HCT116 (cell line): ENCODE measurements at regions not wholly inside any gene's neighbourhood (a gene's known extent, or its start where the extent isn't known, plus 50 kb on each side); places are given as distances from the start of the nearest gene placed in this dataset.

Experiments
- ATAC-seq: fragments of 200-7000 bp; cut with Tn5 transposase; 2 replicates; pipeline ENCODE4 v1.9.1; 2020; ENCODE audit warnings: mild to moderate bottlenecking, moderate library complexity
- BruUV-seq: library from RNA; stranded (reverse); fragments of 400-500 nt; replicated peaks from 2 replicates; lab custom pipeline; 2021; lab: Mats Ljungman, UMichigan
- CTCF ChIA-PET: fragments of 300-600 bp; sonication (Branson Sonifier 250); formaldehyde crosslinking; loops from one replicate; lab custom pipeline; 2021; ENCODE audit warnings: antibody characterized with exemption; lab: Charles Lee
- POLR2A ChIA-PET: fragments of 300-600, 350-600 bp; sonication (Branson Sonifier 250); formaldehyde crosslinking; loops from one replicate; lab custom pipeline; 2021; ENCODE audit warnings: antibody characterized with exemption; lab: Charles Lee
- RAD21 ChIA-PET, 2 experiments: fragments of 300-600 bp; sonication (Branson Sonifier 250); formaldehyde crosslinking; loops; one replicate each; lab custom pipeline; 2023; ENCODE audit warnings: low total read pairs in 2 of 2; ENCODE audit not compliant: uncharacterized antibody in 2 of 2, unreplicated experiment in 2 of 2, low non-redundant PET in 1 of 2; lab: Charles Lee
- DNase-seq: peaks from one replicate; pipeline ENCODE4 v3.0.0-alpha.2; 2010; ENCODE audit warnings: low read depth, low spot score
- H2AFZ ChIP-seq: fragments of 200-600 bp; shearing (Covaris generic), sonication (generic); 2 replicates; pipeline ENCODE4 v1.6.1; 2017; ENCODE audit warnings: low read depth, mixed run types, mixed read lengths, antibody characterized with exemption, low read length; ENCODE audit not compliant: poor library complexity, severe bottlenecking
- H3K27ac ChIP-seq: 2 replicates; pipeline ENCODE4 v1.5.1; 2012; ENCODE audit warnings: low read depth, low read length
- H3K27me3 ChIP-seq: fragments of 200-600 bp; sonication (generic); 2 replicates; pipeline ENCODE4 v1.6.1; 2016; ENCODE audit warnings: mixed run types, low read length, mixed read lengths; ENCODE audit not compliant: insufficient read depth
- H3K36me3 ChIP-seq, 2 experiments: fragments of 200-500 bp in 1 of 2; fragments of 200-600 bp in 1 of 2; sonication (Bioruptor generic) in 1 of 2; sonication (generic) in 1 of 2; 2 replicates each; pipeline versions ENCODE4 v1.5.1 to v1.6.1; 2014 to 2016; ENCODE audit warnings: low read length in 2 of 2, inconsistent platforms in 1 of 2, mixed read lengths in 1 of 2, mixed run types in 1 of 2; ENCODE audit not compliant: insufficient read depth in 2 of 2, control insufficient read depth in 1 of 2
- H3K4me1 ChIP-seq, 2 experiments: fragments of 200-600 bp in 1 of 2; sonication (generic) in 1 of 2; 2 replicates each; pipeline versions ENCODE4 v1.5.1 to v1.6.1; 2012 to 2017; ENCODE audit warnings: low read length in 2 of 2, inconsistent platforms in 1 of 2, mild to moderate bottlenecking in 1 of 2, mixed read lengths in 1 of 2, mixed run types in 1 of 2, moderate library complexity in 1 of 2; ENCODE audit not compliant: insufficient read depth in 2 of 2, control insufficient read depth in 1 of 2
- H3K4me2 ChIP-seq: fragments of 200-600 bp; sonication (generic); 2 replicates; pipeline ENCODE4 v1.6.1; 2017; ENCODE audit warnings: mixed run types, low read length, mixed read lengths
- H3K4me3 ChIP-seq, 2 experiments: fragments of 200-600 bp in 1 of 2; sonication (generic) in 1 of 2; replicated peaks in 1 of 2; 2 replicates each; pipeline ENCODE4 v1.5.1; 2011 to 2016; ENCODE audit warnings: low read length in 2 of 2, control low read depth in 1 of 2, low read depth in 1 of 2, mild to moderate bottlenecking in 1 of 2, mixed read lengths in 1 of 2, mixed run types in 1 of 2
- H3K79me2 ChIP-seq: fragments of 200-600 bp; sonication (generic); 2 replicates; pipeline ENCODE4 v1.6.1; 2017; ENCODE audit warnings: mild to moderate bottlenecking, mixed run types, low read length, moderate library complexity, mixed read lengths; ENCODE audit not compliant: insufficient read depth
- H3K9ac ChIP-seq: fragments of 200-600 bp; sonication (generic); 2 replicates; pipeline ENCODE4 v1.6.1; 2016; ENCODE audit warnings: low read length, mixed read lengths
- H3K9me2 ChIP-seq: fragments of 200-600 bp; sonication (generic), shearing (Covaris generic); 2 replicates; pipeline ENCODE4 v1.6.1; 2017; ENCODE audit warnings: mixed run types, mild to moderate bottlenecking, moderate library complexity; ENCODE audit not compliant: insufficient read depth
- H3K9me3 ChIP-seq, 2 experiments: fragments of 200-500 bp in 1 of 2; fragments of 200-600 bp in 1 of 2; sonication (Bioruptor generic) in 1 of 2; sonication (generic) in 1 of 2; 2 replicates each; pipeline ENCODE4 v1.6.1; 2014 to 2017; ENCODE audit warnings: low read length in 2 of 2, mixed read lengths in 2 of 2, inconsistent platforms in 1 of 2, low read depth in 1 of 2, mild to moderate bottlenecking in 1 of 2, mixed run types in 1 of 2, moderate library complexity in 1 of 2; ENCODE audit not compliant: control insufficient read depth in 1 of 2, insufficient read depth in 1 of 2
- H4K20me1 ChIP-seq: fragments of 200-600 bp; sonication (generic), shearing (Covaris generic); 2 replicates; pipeline ENCODE4 v1.6.1; 2017; ENCODE audit warnings: mixed run types, mild to moderate bottlenecking, moderate library complexity; ENCODE audit not compliant: insufficient read depth
- CEBPB ChIP-seq: IDR thresholded peaks from 2 replicates; pipeline ENCODE4 v1.6.1; 2012; ENCODE audit warnings: low read depth
- EGR1 ChIP-seq: IDR thresholded peaks from 2 replicates; pipeline ENCODE4 v1.6.1; 2012; ENCODE audit warnings: low read depth
- ELF1 ChIP-seq: IDR thresholded peaks from 2 replicates; pipeline ENCODE4 v1.6.1; 2012; ENCODE audit warnings: low read depth, borderline replicate concordance
- EZH2 ChIP-seq: fragments of 200-600 bp; sonication (generic); IDR thresholded peaks from 2 replicates; pipeline ENCODE4 v1.6.1; 2017; ENCODE audit warnings: antibody characterized with exemption, mixed run types
- FOSL1 ChIP-seq: IDR thresholded peaks from 2 replicates; pipeline ENCODE4 v1.6.1; 2012; ENCODE audit warnings: low read depth
- POLR2A ChIP-seq: IDR thresholded peaks from 2 replicates; pipeline ENCODE4 v1.7.0; 2011; ENCODE audit warnings: borderline replicate concordance; ENCODE audit not compliant: insufficient read depth, insufficient read length; ENCODE audit errors: extremely low read depth
- POLR2AphosphoS5 ChIP-seq: IDR thresholded peaks from 2 replicates; pipeline ENCODE4 v1.6.1; 2011; ENCODE audit warnings: mild to moderate bottlenecking, low read depth, low read length, moderate library complexity
- YY1 ChIP-seq: IDR thresholded peaks from 2 replicates; pipeline ENCODE4 v1.6.1; 2011; ENCODE audit warnings: low read length, low read depth, moderate library complexity, mild to moderate bottlenecking; ENCODE audit not compliant: insufficient replicate concordance; ENCODE audit errors: extremely low read depth
- ZFX ChIP-seq: fragments of 450-650 bp; IDR thresholded peaks from 2 replicates; pipeline ENCODE4 v1.6.1; 2017
- ZNF274 ChIP-seq: fragments of 200-500 bp; sonication (Bioruptor generic); IDR thresholded peaks from 2 replicates; pipeline ENCODE4 v1.6.1; 2014; ENCODE audit warnings: mild to moderate bottlenecking, low read depth, low read length, inconsistent platforms
- intact Hi-C: fragments of 100-400 bp; cut with micrococcal nuclease; formaldehyde crosslinking; loops from 2 replicates; pipeline ENCODE4 v1.10.0; 2022
- TF ChIP-seq, protein P1 (sequence below): IDR thresholded peaks from 2 replicates; pipeline ENCODE4 v1.6.1; 2011; ENCODE audit warnings: mild to moderate bottlenecking, low read length, moderate library complexity; ENCODE audit not compliant: insufficient replicate concordance; ENCODE audit errors: extremely low read depth
- TF ChIP-seq, protein P2 (sequence below): IDR thresholded peaks from 2 replicates; pipeline ENCODE4 v1.6.1; 2012; ENCODE audit warnings: low read depth
- TF ChIP-seq, protein P3 (sequence below), 3 experiments: fragments of 200-600 bp in 1 of 3; sonication (generic) in 1 of 3; IDR thresholded peaks in 2 of 3; conservative IDR thresholded peaks in 1 of 3; 2 replicates each; pipeline ENCODE4 v1.5.1; 2012 to 2017; ENCODE audit warnings: low read depth in 2 of 3, low read length in 2 of 3, antibody characterized with exemption in 1 of 3, borderline replicate concordance in 1 of 3, control low read depth in 1 of 3, mild to moderate bottlenecking in 1 of 3, mixed read lengths in 1 of 3, mixed run types in 1 of 3, moderate library complexity in 1 of 3; ENCODE audit not compliant: insufficient read depth in 1 of 3

DNA sequence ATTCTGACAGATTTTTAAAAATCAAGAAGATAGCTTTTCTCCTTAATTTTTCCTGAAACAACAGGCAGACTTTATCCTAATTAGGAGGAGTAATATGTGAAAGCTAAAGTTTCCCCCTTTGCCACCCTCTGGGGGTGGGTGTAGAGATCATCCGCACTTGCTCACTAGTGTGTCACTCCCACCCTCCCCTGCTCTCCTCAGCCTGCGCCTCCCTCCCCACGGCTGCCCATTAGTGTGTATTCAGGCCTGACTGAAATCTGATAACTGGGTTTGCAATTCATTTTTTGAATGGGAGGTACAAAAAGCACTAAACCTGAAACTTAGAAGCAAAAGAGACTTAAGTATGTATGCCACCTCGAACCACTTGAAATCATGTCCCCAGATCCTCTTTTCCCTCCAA, 110.4 kb upstream of the TRIM2 start:
- TF ChIP-seq YY1 = no peak
- TF ChIP-seq EZH2 = no peak
- no peak for TF ChIP-seq EGR1
- no peak for TF ChIP-seq POLR2A
- no peak for TF ChIP-seq ELF1
- TF ChIP-seq CEBPB = no peak
- TF ChIP-seq, protein P1, sequence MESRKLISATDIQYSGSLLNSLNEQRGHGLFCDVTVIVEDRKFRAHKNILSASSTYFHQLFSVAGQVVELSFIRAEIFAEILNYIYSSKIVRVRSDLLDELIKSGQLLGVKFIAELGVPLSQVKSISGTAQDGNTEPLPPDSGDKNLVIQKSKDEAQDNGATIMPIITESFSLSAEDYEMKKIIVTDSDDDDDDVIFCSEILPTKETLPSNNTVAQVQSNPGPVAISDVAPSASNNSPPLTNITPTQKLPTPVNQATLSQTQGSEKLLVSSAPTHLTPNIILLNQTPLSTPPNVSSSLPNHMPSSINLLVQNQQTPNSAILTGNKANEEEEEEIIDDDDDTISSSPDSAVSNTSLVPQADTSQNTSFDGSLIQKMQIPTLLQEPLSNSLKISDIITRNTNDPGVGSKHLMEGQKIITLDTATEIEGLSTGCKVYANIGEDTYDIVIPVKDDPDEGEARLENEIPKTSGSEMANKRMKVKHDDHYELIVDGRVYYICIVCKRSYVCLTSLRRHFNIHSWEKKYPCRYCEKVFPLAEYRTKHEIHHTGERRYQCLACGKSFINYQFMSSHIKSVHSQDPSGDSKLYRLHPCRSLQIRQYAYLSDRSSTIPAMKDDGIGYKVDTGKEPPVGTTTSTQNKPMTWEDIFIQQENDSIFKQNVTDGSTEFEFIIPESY = no peak
- TF ChIP-seq, protein P2, sequence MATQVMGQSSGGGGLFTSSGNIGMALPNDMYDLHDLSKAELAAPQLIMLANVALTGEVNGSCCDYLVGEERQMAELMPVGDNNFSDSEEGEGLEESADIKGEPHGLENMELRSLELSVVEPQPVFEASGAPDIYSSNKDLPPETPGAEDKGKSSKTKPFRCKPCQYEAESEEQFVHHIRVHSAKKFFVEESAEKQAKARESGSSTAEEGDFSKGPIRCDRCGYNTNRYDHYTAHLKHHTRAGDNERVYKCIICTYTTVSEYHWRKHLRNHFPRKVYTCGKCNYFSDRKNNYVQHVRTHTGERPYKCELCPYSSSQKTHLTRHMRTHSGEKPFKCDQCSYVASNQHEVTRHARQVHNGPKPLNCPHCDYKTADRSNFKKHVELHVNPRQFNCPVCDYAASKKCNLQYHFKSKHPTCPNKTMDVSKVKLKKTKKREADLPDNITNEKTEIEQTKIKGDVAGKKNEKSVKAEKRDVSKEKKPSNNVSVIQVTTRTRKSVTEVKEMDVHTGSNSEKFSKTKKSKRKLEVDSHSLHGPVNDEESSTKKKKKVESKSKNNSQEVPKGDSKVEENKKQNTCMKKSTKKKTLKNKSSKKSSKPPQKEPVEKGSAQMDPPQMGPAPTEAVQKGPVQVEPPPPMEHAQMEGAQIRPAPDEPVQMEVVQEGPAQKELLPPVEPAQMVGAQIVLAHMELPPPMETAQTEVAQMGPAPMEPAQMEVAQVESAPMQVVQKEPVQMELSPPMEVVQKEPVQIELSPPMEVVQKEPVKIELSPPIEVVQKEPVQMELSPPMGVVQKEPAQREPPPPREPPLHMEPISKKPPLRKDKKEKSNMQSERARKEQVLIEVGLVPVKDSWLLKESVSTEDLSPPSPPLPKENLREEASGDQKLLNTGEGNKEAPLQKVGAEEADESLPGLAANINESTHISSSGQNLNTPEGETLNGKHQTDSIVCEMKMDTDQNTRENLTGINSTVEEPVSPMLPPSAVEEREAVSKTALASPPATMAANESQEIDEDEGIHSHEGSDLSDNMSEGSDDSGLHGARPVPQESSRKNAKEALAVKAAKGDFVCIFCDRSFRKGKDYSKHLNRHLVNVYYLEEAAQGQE = no peak
- TF ChIP-seq POLR2AphosphoS5 = no peak
- no peak for TF ChIP-seq FOSL1
- TF ChIP-seq, protein P3, sequence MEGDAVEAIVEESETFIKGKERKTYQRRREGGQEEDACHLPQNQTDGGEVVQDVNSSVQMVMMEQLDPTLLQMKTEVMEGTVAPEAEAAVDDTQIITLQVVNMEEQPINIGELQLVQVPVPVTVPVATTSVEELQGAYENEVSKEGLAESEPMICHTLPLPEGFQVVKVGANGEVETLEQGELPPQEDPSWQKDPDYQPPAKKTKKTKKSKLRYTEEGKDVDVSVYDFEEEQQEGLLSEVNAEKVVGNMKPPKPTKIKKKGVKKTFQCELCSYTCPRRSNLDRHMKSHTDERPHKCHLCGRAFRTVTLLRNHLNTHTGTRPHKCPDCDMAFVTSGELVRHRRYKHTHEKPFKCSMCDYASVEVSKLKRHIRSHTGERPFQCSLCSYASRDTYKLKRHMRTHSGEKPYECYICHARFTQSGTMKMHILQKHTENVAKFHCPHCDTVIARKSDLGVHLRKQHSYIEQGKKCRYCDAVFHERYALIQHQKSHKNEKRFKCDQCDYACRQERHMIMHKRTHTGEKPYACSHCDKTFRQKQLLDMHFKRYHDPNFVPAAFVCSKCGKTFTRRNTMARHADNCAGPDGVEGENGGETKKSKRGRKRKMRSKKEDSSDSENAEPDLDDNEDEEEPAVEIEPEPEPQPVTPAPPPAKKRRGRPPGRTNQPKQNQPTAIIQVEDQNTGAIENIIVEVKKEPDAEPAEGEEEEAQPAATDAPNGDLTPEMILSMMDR (IDR thresholded peaks at IDR 0.05 in 2 of 3, conservative IDR thresholded peaks at IDR 0.05 in 1 of 3; ENCODE audit: borderline replicate concordance in 1 of 3, insufficient read depth in 1 of 3, low read depth in 2 of 3, low read length in 2 of 3) = no peak
- no peak for TF ChIP-seq ZNF274
- TF ChIP-seq ZFX = no peak
- no peak overlapping the region for H3K4me2 ChIP-seq
- no peak overlapping the region for H3K4me3 ChIP-seq
- no peak overlapping the region for H3K27ac ChIP-seq
- ChIA-PET CTCF (no interaction called here), POLR2A (no interaction called here), RAD21 (no interaction called here)
- H4K20me1 ChIP-seq = no peaks in the 10 kb centered on the region
- H3K79me2 ChIP-seq = no peaks in the 10 kb centered on the region
- H3K9me3 ChIP-seq = no peaks in the 10 kb centered on the region
- no peaks in the 10 kb centered on the region for H3K27me3 ChIP-seq
- intact Hi-C loops = no loop called here
- no peak overlapping the region for H2AFZ ChIP-seq
- no TSS peak for BruUV-seq
- H3K9me2 ChIP-seq = no peaks in the 10 kb centered on the region
- H3K9ac ChIP-seq = no peak overlapping the region
- H3K4me1 ChIP-seq = no peaks in the 10 kb centered on the region
- H3K36me3 ChIP-seq = no peaks in the 10 kb centered on the region
- DNase-seq (no peak), ATAC-seq (no peak)
